Upper lobe of left lung (tissue), 6 donors: ENCODE measurements at regions not wholly inside any gene's neighbourhood (a gene's known extent, or its start where the extent isn't known, plus 50 kb on each side); places are given as distances from the start of the nearest gene placed in this dataset.
"Not testable (repeated sequence)": the region's sequence is repeated elsewhere in the genome, so short reads cannot be mapped to it uniquely, and the experiment has no call there.

Experiments
- ATAC-seq, 2 donors: fragments of 200-7000 bp; cut with Tn5 transposase; one replicate each; pipeline ENCODE4 v1.9.1; 2022; ENCODE audit warnings: mild to moderate bottlenecking in 2 of 2, moderate library complexity in 2 of 2; ENCODE audit not compliant: low FRiP score in 2 of 2
- DNase-seq, 2 donors: peaks; one replicate each; pipeline ENCODE4 v3.0.0-alpha.2; 2019 to 2020
- H3K27ac ChIP-seq, 4 donors: fragments of 200-600 bp; sonication (generic); one replicate each; pipeline ENCODE4 v1.5.1; 2016 to 2019
- H3K27me3 ChIP-seq, 4 donors: fragments of 200-600 bp; sonication (generic); one replicate each; pipeline ENCODE4 v1.5.1; 2017 to 2019
- H3K36me3 ChIP-seq, 4 donors: fragments of 200-600 bp; sonication (generic); one replicate each; pipeline ENCODE4 v1.5.1; 2016 to 2019
- H3K4me1 ChIP-seq, 4 donors: fragments of 200-600 bp; sonication (generic); one replicate each; pipeline ENCODE4 v1.5.1; 2018 to 2019
- H3K4me3 ChIP-seq, 4 donors: fragments of 200-600 bp; sonication (generic); one replicate each; pipeline ENCODE4 v1.5.1; 2017 to 2019; ENCODE audit warnings: mild to moderate bottlenecking in 2 of 4, moderate library complexity in 1 of 4
- H3K9me3 ChIP-seq, 4 donors: fragments of 200-600 bp; sonication (generic); one replicate each; pipeline ENCODE4 v1.5.1; 2018 to 2019
- CTCF ChIP-seq, 6 experiments: fragments of 450-650 bp in 4 of 6; fragments of 200-600 bp in 2 of 6; sonication (generic) in 2 of 6; IDR thresholded peaks; one replicate each; pipeline ENCODE4 v1.5.1; 2016 to 2019; ENCODE audit warnings: antibody characterized with exemption in 6 of 6
- EP300 ChIP-seq, 4 donors: sonication (generic); formaldehyde crosslinking; IDR thresholded peaks; one replicate each; pipeline ENCODE4 v1.5.1; 2017; ENCODE audit warnings: antibody characterized with exemption in 4 of 4, control low read depth in 2 of 4
- POLR2A ChIP-seq, 4 donors: fragments of 450-650 bp; IDR thresholded peaks; one replicate each; pipeline ENCODE4 v1.5.1; 2016 to 2017; ENCODE audit warnings: antibody characterized with exemption in 4 of 4, mild to moderate bottlenecking in 2 of 4
- POLR2AphosphoS5 ChIP-seq, 2 donors: sonication (generic); formaldehyde crosslinking; IDR thresholded peaks; one replicate each; pipeline ENCODE4 v1.5.1; 2017; ENCODE audit warnings: antibody characterized with exemption in 2 of 2
- WGBS, 2 donors: methylation state at CpG; one replicate each; pipeline ENCODE4 v1.1.5; 2017 to 2018; 5-methylcytosine and 5-hydroxymethylcytosine counted together
- donor health status: DM: no; HTN: no; CAD: no; lungs with moderate emphysema.
- donor health status: DM: no; HTN: yes; CAD: no; lungs with severe emphysema.

GRCh38 chr6:22133357-22133756 lies 163.5 kb downstream of the PRL start:
- TF ChIP-seq CTCF (IDR thresholded peaks at IDR 0.05) (no peak), POLR2A (IDR thresholded peaks at IDR 0.05) (no peak), EP300 (IDR thresholded peaks at IDR 0.05) (no peak), POLR2AphosphoS5 (IDR thresholded peaks at IDR 0.05) (no peak)
- Histone ChIP-seq H3K9me3 (no peaks in the 10 kb centered on the region), H3K27me3 (no peaks in the 10 kb centered on the region), H3K4me3 (no peak overlapping the region), H3K4me1 (no peaks in the 10 kb centered on the region), H3K36me3 (no peaks in the 10 kb centered on the region), H3K27ac (no peak overlapping the region)
- DNase-seq (no peak), ATAC-seq (no peak)
- 67 to 73% methylated on average over 4 of the region's 4 CpGs for WGBS, 2 donors

GRCh38 chr6:22134308-22134707 lies 162.5 kb downstream of the PRL start:
- no peak for TF ChIP-seq EP300 (IDR thresholded peaks at IDR 0.05)
- TF ChIP-seq CTCF (IDR thresholded peaks at IDR 0.05), result no peak
- 82 to 90% methylated on average over 3 of the region's 3 CpGs for WGBS, 2 donors
- Histone ChIP-seq H3K27me3 (no peaks in the 10 kb centered on the region), H3K4me1 (no peaks in the 10 kb centered on the region), H3K4me3 (no peak overlapping the region), H3K27ac (no peak overlapping the region), H3K36me3 (no peaks in the 10 kb centered on the region), H3K9me3 (no peaks in the 10 kb centered on the region)
- DNase-seq (no peak), ATAC-seq (no peak)

DNA sequence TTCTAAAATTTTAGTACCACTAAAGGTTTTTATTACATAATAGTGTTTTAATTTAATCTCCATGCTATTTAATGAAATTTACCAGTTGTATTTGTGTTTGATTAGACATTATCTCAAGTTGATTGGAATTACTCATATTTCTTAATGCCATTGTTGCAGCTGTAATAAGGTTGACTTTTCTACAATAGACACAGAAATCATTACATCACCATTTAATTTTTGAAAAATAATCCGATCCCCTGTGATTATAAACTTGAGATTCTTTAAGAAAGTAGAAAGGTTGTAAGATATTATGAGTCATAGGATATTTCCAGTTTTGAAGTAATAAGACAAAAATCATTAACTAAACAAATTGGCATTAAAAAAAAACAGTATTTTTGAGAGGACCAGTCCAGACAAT lies 161.4 kb downstream of the PRL start:
- DNase-seq (no peak), ATAC-seq (no peak)
- no peak for TF ChIP-seq CTCF (IDR thresholded peaks at IDR 0.05)
- no peak for TF ChIP-seq POLR2A (IDR thresholded peaks at IDR 0.05)
- no peak for TF ChIP-seq POLR2AphosphoS5 (IDR thresholded peaks at IDR 0.05)
- no peak for TF ChIP-seq EP300 (IDR thresholded peaks at IDR 0.05)
- Histone ChIP-seq H3K27ac (no peak overlapping the region), H3K36me3 (no peaks in the 10 kb centered on the region), H3K4me1 (no peaks in the 10 kb centered on the region), H3K9me3 (no peaks in the 10 kb centered on the region), H3K4me3 (no peak overlapping the region), H3K27me3 (no peaks in the 10 kb centered on the region)
- WGBS, 2 donors, result 80 to 88% methylated on average over 1 of the region's 1 CpG

GRCh38 chr6:22140736-22141135 lies 156.1 kb downstream of the PRL start:
- H3K27ac ChIP-seq, H3K4me1 ChIP-seq, H3K36me3 ChIP-seq, H3K4me3 ChIP-seq, H3K27me3 ChIP-seq, H3K9me3 ChIP-seq, ATAC-seq: not testable (repeated sequence)
- peak in 1 of 2 donors; percentile 22 for DNase-seq
- 70 to 85% methylated on average over 10 of the region's 10 CpGs for WGBS, 2 donors

- DNase-seq (no peak), ATAC-seq (peak in 1 of 2 donors; percentile 37)
- Histone ChIP-seq H3K9me3 (no peaks in the 10 kb centered on the region), H3K27ac (no peak overlapping the region), H3K4me1 (peaks cover 3 to 13% (median 7%) of the 10 kb centered on the region in 4 donors), H3K27me3 (no peaks in the 10 kb centered on the region), H3K36me3 (no peaks in the 10 kb centered on the region), H3K4me3 (no peak overlapping the region)
- no peak for TF ChIP-seq POLR2AphosphoS5 (IDR thresholded peaks at IDR 0.05)
- no peak for TF ChIP-seq EP300 (IDR thresholded peaks at IDR 0.05)
- no peak for TF ChIP-seq CTCF (IDR thresholded peaks at IDR 0.05)
- TF ChIP-seq POLR2A (IDR thresholded peaks at IDR 0.05), result no peak
- 36 to 44% methylated on average over 5 of the region's 5 CpGs for WGBS, 2 donors
Observed at GRCh38 chr6:22141241-22141745, 155.5 kb downstream of the PRL start.
